Keratinocyte (primary cell): ENCODE measurements at regions not wholly inside any gene's neighbourhood (a gene's known extent, or its start where the extent isn't known, plus 50 kb on each side); places are given as distances from the start of the nearest gene placed in this dataset.

Experiments
- DNase-seq: peaks from one replicate; pipeline ENCODE4 v3.0.0-alpha.2; 2011; ENCODE audit warnings: low read depth, missing footprints, low spot score
- FAIRE-seq: peaks from 2 replicates; lab custom pipeline; 2011; peaks lifted over from hg19 to GRCh38; lab: Jason Lieb, UNC
- H2AFZ ChIP-seq: 2 replicates; pipeline ENCODE4 v1.6.0; 2012; ENCODE audit warnings: low read length, control low read depth, inconsistent platforms; ENCODE audit not compliant: control insufficient read depth
- H3K27ac ChIP-seq: 2 replicates; pipeline ENCODE4 v1.5.1; 2011; ENCODE audit warnings: low read length; ENCODE audit not compliant: control insufficient read depth, insufficient read depth
- H3K27me3 ChIP-seq: 3 replicates; pipeline ENCODE4 v1.6.0; 2011; ENCODE audit warnings: low read length; ENCODE audit not compliant: control insufficient read depth, insufficient read depth; ENCODE audit errors: extremely low read depth
- H3K36me3 ChIP-seq, 2 experiments: 2 replicates in 1 of 2; 3 replicates in 1 of 2; pipeline ENCODE4 v1.5.1; 2011; ENCODE audit warnings: low read length in 2 of 2, mild to moderate bottlenecking in 1 of 2; ENCODE audit not compliant: control insufficient read depth in 2 of 2, insufficient read depth in 2 of 2; ENCODE audit errors: extremely low read depth in 1 of 2
- H3K4me1 ChIP-seq: 3 replicates; pipeline ENCODE4 v1.5.1; 2011; ENCODE audit warnings: low read length; ENCODE audit not compliant: control insufficient read depth, insufficient read depth; ENCODE audit errors: extremely low read depth
- H3K4me2 ChIP-seq: 3 replicates; pipeline ENCODE4 v1.6.0; 2011; ENCODE audit warnings: low read depth, low read length; ENCODE audit not compliant: control insufficient read depth, insufficient read depth; ENCODE audit errors: extremely low read depth
- H3K4me3 ChIP-seq, 3 experiments: fragments of 200-600 bp in 1 of 3; sonication (generic) in 1 of 3; 2 replicates in 2 of 3; 3 replicates in 1 of 3; pipeline ENCODE4 v1.5.1; 2011 to 2016; ENCODE audit warnings: low read length in 3 of 3, mild to moderate bottlenecking in 3 of 3, control low read depth in 2 of 3, inconsistent platforms in 1 of 3, low read depth in 1 of 3, mixed read lengths in 1 of 3, mixed run types in 1 of 3, moderate library complexity in 1 of 3; ENCODE audit not compliant: control insufficient read depth in 2 of 3, insufficient read depth in 2 of 3; ENCODE audit errors: extremely low read depth in 1 of 3
- H3K79me2 ChIP-seq: 2 replicates; pipeline ENCODE4 v1.6.0; 2012; ENCODE audit warnings: low read length; ENCODE audit not compliant: control insufficient read depth, insufficient read depth
- H3K9ac ChIP-seq: 3 replicates; pipeline ENCODE4 v1.6.0; 2011; ENCODE audit warnings: low read length; ENCODE audit not compliant: control insufficient read depth, insufficient read depth; ENCODE audit errors: extremely low read depth
- H3K9me1 ChIP-seq: 3 replicates; pipeline ENCODE4 v1.6.0; 2011; ENCODE audit warnings: low read length; ENCODE audit not compliant: control insufficient read depth, insufficient read depth; ENCODE audit errors: extremely low read depth
- H3K9me3 ChIP-seq: 2 replicates; pipeline ENCODE4 v1.5.1; 2012; ENCODE audit warnings: low read depth, low read length; ENCODE audit not compliant: control insufficient read depth
- H4K20me1 ChIP-seq: 3 replicates; pipeline ENCODE4 v1.6.0; 2011; ENCODE audit warnings: low read length; ENCODE audit not compliant: control insufficient read depth, insufficient read depth; ENCODE audit errors: extremely low read depth
- EZH2 ChIP-seq: IDR thresholded peaks from one replicate; pipeline ENCODE4 v1.6.1; 2012; ENCODE audit warnings: inconsistent platforms, mild to moderate bottlenecking, low read length, moderate library complexity
- dilution Hi-C: fragments of 300-500 bp; cut with MboI; formaldehyde crosslinking; loops from one replicate; pipeline ENCODE4 v1.7.0; 2020; ENCODE audit warnings: low sequenced_read_pairs; ENCODE audit not compliant: extremely low pct_ligation_motif_present
- TF ChIP-seq, protein P1 (sequence below), 3 experiments: IDR thresholded peaks in 1 of 3; conservative IDR thresholded peaks in 1 of 3; optimal IDR thresholded peaks in 1 of 3; 2 replicates in 2 of 3; 3 replicates in 1 of 3; pipeline versions ENCODE3 to v1.5.1; 2011; ENCODE audit warnings: low read length in 3 of 3, mild to moderate bottlenecking in 3 of 3, moderate library complexity in 2 of 3, control low read depth in 1 of 3, inconsistent platforms in 1 of 3; ENCODE audit not compliant: insufficient read depth in 2 of 3; ENCODE audit errors: extremely low read depth in 1 of 3

DNA sequence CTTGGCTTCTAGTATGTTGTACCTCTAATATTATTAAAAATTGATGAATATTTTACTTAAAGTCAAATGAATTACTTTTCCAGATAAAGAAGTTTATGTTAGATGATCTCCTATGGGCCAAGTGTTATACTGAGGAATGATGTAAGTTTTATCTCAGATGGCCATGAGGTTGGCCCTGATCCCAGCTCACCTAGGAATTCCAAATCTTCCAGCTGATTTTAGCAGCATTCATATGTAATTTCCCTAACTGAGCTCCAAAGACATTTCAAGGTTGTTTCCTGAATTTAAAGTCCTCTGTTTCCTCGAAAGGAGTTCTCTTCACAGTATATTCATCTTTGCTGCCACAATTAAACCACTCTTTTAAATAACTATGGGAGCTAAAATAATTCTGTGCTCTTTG, 1670.4 kb upstream of the SPRY2 start:
- H3K27ac ChIP-seq, result no peak overlapping the region
- no peaks in the 10 kb centered on the region for H3K9me1 ChIP-seq
- dilution Hi-C loops, result no loop called here
- H3K4me1 ChIP-seq, result no peaks in the 10 kb centered on the region
- no peak overlapping the region for H2AFZ ChIP-seq
- no peaks in the 10 kb centered on the region for H3K27me3 ChIP-seq
- H3K9ac ChIP-seq, result no peak overlapping the region
- H3K36me3 ChIP-seq, result no peaks in the 10 kb centered on the region
- DNase-seq (no peak), FAIRE-seq (no peak)
- no peaks in the 10 kb centered on the region for H4K20me1 ChIP-seq
- H3K4me2 ChIP-seq, result no peak overlapping the region
- TF ChIP-seq, protein P1, sequence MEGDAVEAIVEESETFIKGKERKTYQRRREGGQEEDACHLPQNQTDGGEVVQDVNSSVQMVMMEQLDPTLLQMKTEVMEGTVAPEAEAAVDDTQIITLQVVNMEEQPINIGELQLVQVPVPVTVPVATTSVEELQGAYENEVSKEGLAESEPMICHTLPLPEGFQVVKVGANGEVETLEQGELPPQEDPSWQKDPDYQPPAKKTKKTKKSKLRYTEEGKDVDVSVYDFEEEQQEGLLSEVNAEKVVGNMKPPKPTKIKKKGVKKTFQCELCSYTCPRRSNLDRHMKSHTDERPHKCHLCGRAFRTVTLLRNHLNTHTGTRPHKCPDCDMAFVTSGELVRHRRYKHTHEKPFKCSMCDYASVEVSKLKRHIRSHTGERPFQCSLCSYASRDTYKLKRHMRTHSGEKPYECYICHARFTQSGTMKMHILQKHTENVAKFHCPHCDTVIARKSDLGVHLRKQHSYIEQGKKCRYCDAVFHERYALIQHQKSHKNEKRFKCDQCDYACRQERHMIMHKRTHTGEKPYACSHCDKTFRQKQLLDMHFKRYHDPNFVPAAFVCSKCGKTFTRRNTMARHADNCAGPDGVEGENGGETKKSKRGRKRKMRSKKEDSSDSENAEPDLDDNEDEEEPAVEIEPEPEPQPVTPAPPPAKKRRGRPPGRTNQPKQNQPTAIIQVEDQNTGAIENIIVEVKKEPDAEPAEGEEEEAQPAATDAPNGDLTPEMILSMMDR (optimal IDR thresholded peaks at IDR 0.05 in 1 of 3, IDR thresholded peaks at IDR 0.05 in 1 of 3, conservative IDR thresholded peaks at IDR 0.05 in 1 of 3; ENCODE audit: extremely low read depth in 1 of 3, insufficient read depth in 2 of 3, low read length in 3 of 3), result no peak
- TF ChIP-seq EZH2, result no peak
- H3K9me3 ChIP-seq, result no peaks in the 10 kb centered on the region
- H3K4me3 ChIP-seq, result no peak overlapping the region
- no peaks in the 10 kb centered on the region for H3K79me2 ChIP-seq

DNA sequence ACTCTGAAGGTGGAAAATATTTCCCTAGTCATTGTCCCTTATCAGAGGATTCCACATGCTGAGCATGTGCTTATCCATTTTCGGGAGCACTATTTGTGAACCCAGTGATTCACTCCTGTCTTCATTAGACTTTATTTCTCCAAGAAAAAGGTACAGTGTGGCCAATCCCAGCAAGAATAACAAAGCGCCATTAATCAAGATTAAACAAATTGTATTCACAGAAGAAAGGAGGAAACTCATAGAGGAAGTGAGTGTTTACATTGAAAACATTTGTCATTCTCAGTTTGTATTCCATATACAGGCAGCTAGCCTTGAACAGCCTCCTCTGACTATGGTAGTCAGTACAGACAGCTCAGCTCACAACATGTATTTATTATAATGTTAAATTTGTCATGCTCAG, 1669.9 kb upstream of the SPRY2 start:
- dilution Hi-C loops, result no loop called here
- no peak overlapping the region for H3K4me3 ChIP-seq
- H3K4me1 ChIP-seq, result no peaks in the 10 kb centered on the region
- H2AFZ ChIP-seq, result no peak overlapping the region
- H3K36me3 ChIP-seq, result no peaks in the 10 kb centered on the region
- no peak overlapping the region for H3K9ac ChIP-seq
- H3K79me2 ChIP-seq, result no peaks in the 10 kb centered on the region
- no peak overlapping the region for H3K4me2 ChIP-seq
- TF ChIP-seq EZH2, result no peak
- TF ChIP-seq, protein P1 (optimal IDR thresholded peaks at IDR 0.05 in 1 of 3, IDR thresholded peaks at IDR 0.05 in 1 of 3, conservative IDR thresholded peaks at IDR 0.05 in 1 of 3; ENCODE audit: extremely low read depth in 1 of 3, insufficient read depth in 2 of 3, low read length in 3 of 3), result no peak
- no peak for FAIRE-seq
- no peaks in the 10 kb centered on the region for H4K20me1 ChIP-seq
- no peak overlapping the region for H3K27ac ChIP-seq
- no peaks in the 10 kb centered on the region for H3K9me1 ChIP-seq
- H3K27me3 ChIP-seq, result no peaks in the 10 kb centered on the region
- DNase-seq, result no peak
- no peaks in the 10 kb centered on the region for H3K9me3 ChIP-seq
